Astrocyte of the cerebellum (primary cell): ENCODE measurements at regions not wholly inside any gene's neighbourhood (a gene's known extent, or its start where the extent isn't known, plus 50 kb on each side); places are given as distances from the start of the nearest gene placed in this dataset.
"Not testable (repeated sequence)": the region's sequence is repeated elsewhere in the genome, so short reads cannot be mapped to it uniquely, and the experiment has no call there.

ENCODE experiments used
- DNase-seq: peaks from one replicate; pipeline ENCODE4 v3.0.0-alpha.2; 2011; ENCODE audit warnings: low read depth
- H3K4me3 ChIP-seq: 2 replicates; pipeline ENCODE4 v1.5.1; 2011; ENCODE audit warnings: mild to moderate bottlenecking, low read depth, low read length, moderate library complexity
- CTCF ChIP-seq: IDR thresholded peaks from 2 replicates; pipeline ENCODE4 v1.5.1; 2012; ENCODE audit warnings: low read length, low read depth, moderate library complexity, mild to moderate bottlenecking; ENCODE audit errors: missing control alignments
- in situ Hi-C: cut with HindIII; loops from 2 replicates; pipeline ENCODE4 v1.10.0; 2017; ENCODE audit warnings: low sequenced_read_pairs

GRCh38 chr5:7272408-7272965 is 123.5 kb upstream of the ADCY2 start:
- in situ Hi-C loops, result loop anchor here (25.0 kb wide), 1 partner anchor 515 kb away; no protein-coding TSS in a partner anchor
- no peak for TF ChIP-seq CTCF
- DNase-seq, result no peak
- no peak overlapping the region for H3K4me3 ChIP-seq

GRCh38 chr5:7274203-7274602 is 121.7 kb upstream of the ADCY2 start:
- no peak for DNase-seq
- in situ Hi-C loops, result loop anchor here (25.0 kb wide), 1 partner anchor 513 kb away; no protein-coding TSS in a partner anchor
- TF ChIP-seq CTCF, result no peak
- H3K4me3 ChIP-seq, result no peak overlapping the region

GRCh38 chr5:7289634-7290033 is 106.3 kb upstream of the ADCY2 start:
- H3K4me3 ChIP-seq, in situ Hi-C loops, DNase-seq: not testable (repeated sequence)

GRCh38 chr5:7297821-7298220 is 98.1 kb upstream of the ADCY2 start:
- H3K4me3 ChIP-seq, DNase-seq, in situ Hi-C loops: not testable (repeated sequence)

DNA sequence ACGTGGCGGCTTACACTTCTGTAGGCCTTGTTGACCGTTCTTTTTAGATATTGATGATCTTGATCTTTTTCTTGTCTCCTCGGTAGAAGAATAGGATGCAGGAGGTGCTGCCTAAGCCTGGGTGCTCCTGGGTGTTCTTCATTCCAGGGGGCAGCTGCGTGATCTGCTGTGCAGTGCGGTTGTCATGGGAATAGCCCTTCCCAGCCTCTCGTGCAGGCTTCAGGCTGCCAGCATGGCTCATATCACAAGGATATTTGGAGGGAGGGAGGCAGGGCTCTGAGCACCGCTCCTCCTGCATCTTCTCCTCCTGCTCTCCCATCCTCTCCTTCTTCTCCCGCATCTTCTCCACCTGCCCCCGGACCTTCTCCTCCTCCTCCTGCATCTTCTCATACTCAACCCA is 96.2 kb upstream of the ADCY2 start:
- DNase-seq, in situ Hi-C loops, H3K4me3 ChIP-seq: not testable (repeated sequence)

- in situ Hi-C loops, H3K4me3 ChIP-seq, DNase-seq: not testable (repeated sequence)
Observed at GRCh38 chr5:7305000-7305674, 90.8 kb upstream of the ADCY2 start.

- in situ Hi-C loops, DNase-seq, H3K4me3 ChIP-seq: not testable (repeated sequence)
Observed at GRCh38 chr5:7306556-7306955, 89.4 kb upstream of the ADCY2 start.

- H3K4me3 ChIP-seq, in situ Hi-C loops, DNase-seq: not testable (repeated sequence)
Observed at GRCh38 chr5:7307709-7308108, 88.2 kb upstream of the ADCY2 start.

DNA sequence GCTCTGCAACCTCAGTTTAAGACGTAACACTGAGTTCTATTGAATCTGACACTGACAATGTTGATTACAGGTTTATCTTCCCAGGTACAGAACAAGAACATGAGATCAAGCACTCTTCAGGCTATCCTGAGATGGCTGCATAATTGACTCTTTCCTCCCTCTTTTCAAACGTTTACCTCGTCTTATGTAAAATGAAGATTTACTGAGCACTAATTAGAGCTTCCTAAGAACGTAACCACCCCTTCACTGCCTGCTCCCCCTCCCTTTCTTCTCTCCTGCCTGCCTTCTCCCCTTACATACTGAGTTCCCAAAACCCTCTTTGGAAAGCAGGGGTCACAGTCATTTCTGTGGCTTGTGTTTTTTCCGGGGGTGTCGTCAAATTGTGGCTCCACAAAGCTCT is 86.2 kb upstream of the ADCY2 start:
- in situ Hi-C loops, H3K4me3 ChIP-seq, DNase-seq: not testable (repeated sequence)

- in situ Hi-C loops, H3K4me3 ChIP-seq: not testable (repeated sequence)
- DNase-seq, result peak; percentile 9
Observed at GRCh38 chr5:7310656-7311055, 85.3 kb upstream of the ADCY2 start.

GRCh38 chr5:7315118-7315517 is 80.8 kb upstream of the ADCY2 start:
- no peak for TF ChIP-seq CTCF
- no peak overlapping the region for H3K4me3 ChIP-seq
- in situ Hi-C loops, result no loop called here
- DNase-seq, result no peak
